Panc1 (cell line): ENCODE measurements at regions not wholly inside any gene's neighbourhood (a gene's known extent, or its start where the extent isn't known, plus 50 kb on each side); places are given as distances from the start of the nearest gene placed in this dataset.

Experiments
- ATAC-seq: fragments of 200-7000 bp; cut with Tn5 transposase; 2 replicates; pipeline ENCODE4 v1.9.1; 2020; ENCODE audit warnings: mild to moderate bottlenecking, moderate library complexity
- BruUV-seq: library from RNA; stranded (reverse); fragments of 400-500 nt; replicated peaks from 2 replicates; lab custom pipeline; 2021; lab: Mats Ljungman, UMichigan
- CTCF ChIA-PET: fragments of 300-600 bp; sonication (Branson Sonifier 250); formaldehyde crosslinking; loops from one replicate; lab custom pipeline; 2022; ENCODE audit warnings: antibody characterized with exemption; lab: Charles Lee
- POLR2A ChIA-PET: fragments of 300-600 bp; sonication (Branson Sonifier 250); formaldehyde crosslinking; loops from one replicate; lab custom pipeline; 2022; ENCODE audit warnings: antibody characterized with exemption; lab: Charles Lee
- DNase-seq: peaks from one replicate; pipeline ENCODE4 v3.0.0-alpha.2; 2010; ENCODE audit warnings: low read depth, low spot score
- H3K27ac ChIP-seq: 2 replicates; pipeline ENCODE4 v1.5.1; 2011; ENCODE audit warnings: mild to moderate bottlenecking, low read length, inconsistent platforms
- H3K27me3 ChIP-seq: fragments of 200-500 bp; sonication (Bioruptor generic); 2 replicates; pipeline ENCODE4 v1.6.0; 2014; ENCODE audit warnings: low read length, inconsistent platforms; ENCODE audit not compliant: control insufficient read depth, insufficient read depth
- H3K36me3 ChIP-seq: fragments of 200-500 bp; sonication (Bioruptor generic); 2 replicates; pipeline ENCODE4 v1.5.1; 2014; ENCODE audit warnings: inconsistent platforms, mild to moderate bottlenecking, low read length, moderate library complexity; ENCODE audit not compliant: control insufficient read depth, insufficient read depth
- H3K4me1 ChIP-seq: 2 replicates; pipeline ENCODE4 v1.5.1; 2011; ENCODE audit warnings: inconsistent platforms, mild to moderate bottlenecking, low read length, moderate library complexity; ENCODE audit not compliant: control insufficient read depth, insufficient read depth
- H3K4me3 ChIP-seq, 2 experiments: 2 replicates each; pipeline ENCODE4 v1.5.1; 2011 to 2012; ENCODE audit warnings: low read depth in 2 of 2, low read length in 2 of 2, mild to moderate bottlenecking in 2 of 2, inconsistent platforms in 1 of 2, moderate library complexity in 1 of 2
- H3K9me3 ChIP-seq: fragments of 200-500 bp; sonication (Bioruptor generic); 2 replicates; pipeline ENCODE4 v1.5.1; 2014; ENCODE audit warnings: low read depth, mild to moderate bottlenecking, inconsistent platforms, low read length, moderate library complexity; ENCODE audit not compliant: control insufficient read depth, insufficient read depth
- POLR2AphosphoS5 ChIP-seq: IDR thresholded peaks from 2 replicates; pipeline ENCODE4 v1.6.1; 2012; ENCODE audit warnings: mild to moderate bottlenecking, low read depth, low read length, moderate library complexity
- SIN3A ChIP-seq: IDR thresholded peaks from 2 replicates; pipeline ENCODE4 v1.6.1; 2012; ENCODE audit warnings: low read depth, mild to moderate bottlenecking, low read length, moderate library complexity, borderline replicate concordance; ENCODE audit not compliant: insufficient read depth
- TCF7L2 ChIP-seq: IDR thresholded peaks from 2 replicates; pipeline ENCODE4 v1.6.1; 2011; ENCODE audit warnings: mild to moderate bottlenecking, low read depth, low read length, inconsistent platforms
- in situ Hi-C: cut with HindIII; loops from 2 replicates; pipeline ENCODE4 v1.10.0; 2016; ENCODE audit warnings: low sequenced_read_pairs, low pct_unique_long_range_greater_than_20kb
- intact Hi-C: fragments of 100-400 bp; cut with micrococcal nuclease; formaldehyde crosslinking; loops from one replicate; pipeline ENCODE4 v1.10.0; 2022; ENCODE audit not compliant: unreplicated experiment
- TF ChIP-seq, protein P1 (sequence below): fragments of 450-650 bp; IDR thresholded peaks from 2 replicates; pipeline ENCODE4 v1.5.1; 2017; ENCODE audit warnings: mild to moderate bottlenecking
- TF ChIP-seq, protein P2 (sequence below), 2 experiments: IDR thresholded peaks; 2 replicates each; pipeline ENCODE4 v1.6.1; 2011 to 2012; ENCODE audit warnings: low read depth in 2 of 2, control low read depth in 1 of 2, low read length in 1 of 2, mild to moderate bottlenecking in 1 of 2, moderate library complexity in 1 of 2; ENCODE audit not compliant: insufficient read depth in 1 of 2

DNA sequence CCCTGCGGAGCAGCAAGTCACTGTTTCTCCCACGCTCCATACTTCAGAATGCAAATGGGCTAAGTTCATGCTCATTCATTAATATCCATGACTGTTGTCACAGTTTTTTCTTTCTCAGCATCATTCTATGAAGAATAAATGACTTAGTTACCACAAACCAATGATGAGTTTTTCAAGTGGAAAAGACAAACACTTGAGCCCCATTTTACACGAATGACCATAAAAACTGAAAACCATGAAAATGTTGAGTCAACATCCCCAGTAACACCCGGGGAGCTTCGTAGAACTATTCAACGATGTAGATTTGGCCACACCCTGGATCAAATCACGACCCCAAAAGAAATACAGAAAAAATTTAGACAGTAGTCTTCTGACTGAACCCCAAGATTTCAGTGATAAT is 99.8 kb upstream of the GJB6 start:
- ATAC-seq = no peak
- CTCF ChIA-PET = no interaction called here

DNA sequence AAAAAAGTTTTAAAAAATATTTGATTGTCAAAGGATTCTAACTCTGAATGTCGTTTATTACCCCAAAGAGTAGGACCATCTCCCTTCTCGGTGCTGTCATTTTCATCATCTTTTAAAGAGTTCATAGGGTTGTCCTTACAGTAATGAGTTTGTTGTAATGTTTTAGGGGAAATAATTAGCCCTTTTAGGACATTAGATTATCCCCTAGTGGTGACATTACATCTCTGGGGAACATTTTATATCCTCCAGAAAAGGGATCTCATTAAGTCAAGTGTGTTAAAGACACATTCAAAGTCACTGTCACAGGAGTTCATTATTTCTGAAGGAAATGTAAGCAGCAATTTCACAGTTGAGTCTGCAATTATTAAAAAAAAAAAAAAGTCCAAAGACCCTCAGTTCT is 99.3 kb upstream of the GJB6 start:
- Histone ChIP-seq H3K36me3 (no peaks in the 10 kb centered on the region), H3K4me3 (no peak overlapping the region), H3K27ac (no peak overlapping the region), H3K27me3 (no peaks in the 10 kb centered on the region), H3K9me3 (no peaks in the 10 kb centered on the region), H3K4me1 (no peaks in the 10 kb centered on the region)
- BruUV-seq = no TSS peak
- CTCF ChIA-PET = no interaction called here
- POLR2A ChIA-PET = no interaction called here
- intact Hi-C loops = no loop called here
- in situ Hi-C loops = no loop called here
- ATAC-seq (no peak), DNase-seq (no peak)
- TF ChIP-seq, protein P1, sequence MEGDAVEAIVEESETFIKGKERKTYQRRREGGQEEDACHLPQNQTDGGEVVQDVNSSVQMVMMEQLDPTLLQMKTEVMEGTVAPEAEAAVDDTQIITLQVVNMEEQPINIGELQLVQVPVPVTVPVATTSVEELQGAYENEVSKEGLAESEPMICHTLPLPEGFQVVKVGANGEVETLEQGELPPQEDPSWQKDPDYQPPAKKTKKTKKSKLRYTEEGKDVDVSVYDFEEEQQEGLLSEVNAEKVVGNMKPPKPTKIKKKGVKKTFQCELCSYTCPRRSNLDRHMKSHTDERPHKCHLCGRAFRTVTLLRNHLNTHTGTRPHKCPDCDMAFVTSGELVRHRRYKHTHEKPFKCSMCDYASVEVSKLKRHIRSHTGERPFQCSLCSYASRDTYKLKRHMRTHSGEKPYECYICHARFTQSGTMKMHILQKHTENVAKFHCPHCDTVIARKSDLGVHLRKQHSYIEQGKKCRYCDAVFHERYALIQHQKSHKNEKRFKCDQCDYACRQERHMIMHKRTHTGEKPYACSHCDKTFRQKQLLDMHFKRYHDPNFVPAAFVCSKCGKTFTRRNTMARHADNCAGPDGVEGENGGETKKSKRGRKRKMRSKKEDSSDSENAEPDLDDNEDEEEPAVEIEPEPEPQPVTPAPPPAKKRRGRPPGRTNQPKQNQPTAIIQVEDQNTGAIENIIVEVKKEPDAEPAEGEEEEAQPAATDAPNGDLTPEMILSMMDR = no peak; the same call in 1 of the 2 replicates
- TF ChIP-seq, protein P2, sequence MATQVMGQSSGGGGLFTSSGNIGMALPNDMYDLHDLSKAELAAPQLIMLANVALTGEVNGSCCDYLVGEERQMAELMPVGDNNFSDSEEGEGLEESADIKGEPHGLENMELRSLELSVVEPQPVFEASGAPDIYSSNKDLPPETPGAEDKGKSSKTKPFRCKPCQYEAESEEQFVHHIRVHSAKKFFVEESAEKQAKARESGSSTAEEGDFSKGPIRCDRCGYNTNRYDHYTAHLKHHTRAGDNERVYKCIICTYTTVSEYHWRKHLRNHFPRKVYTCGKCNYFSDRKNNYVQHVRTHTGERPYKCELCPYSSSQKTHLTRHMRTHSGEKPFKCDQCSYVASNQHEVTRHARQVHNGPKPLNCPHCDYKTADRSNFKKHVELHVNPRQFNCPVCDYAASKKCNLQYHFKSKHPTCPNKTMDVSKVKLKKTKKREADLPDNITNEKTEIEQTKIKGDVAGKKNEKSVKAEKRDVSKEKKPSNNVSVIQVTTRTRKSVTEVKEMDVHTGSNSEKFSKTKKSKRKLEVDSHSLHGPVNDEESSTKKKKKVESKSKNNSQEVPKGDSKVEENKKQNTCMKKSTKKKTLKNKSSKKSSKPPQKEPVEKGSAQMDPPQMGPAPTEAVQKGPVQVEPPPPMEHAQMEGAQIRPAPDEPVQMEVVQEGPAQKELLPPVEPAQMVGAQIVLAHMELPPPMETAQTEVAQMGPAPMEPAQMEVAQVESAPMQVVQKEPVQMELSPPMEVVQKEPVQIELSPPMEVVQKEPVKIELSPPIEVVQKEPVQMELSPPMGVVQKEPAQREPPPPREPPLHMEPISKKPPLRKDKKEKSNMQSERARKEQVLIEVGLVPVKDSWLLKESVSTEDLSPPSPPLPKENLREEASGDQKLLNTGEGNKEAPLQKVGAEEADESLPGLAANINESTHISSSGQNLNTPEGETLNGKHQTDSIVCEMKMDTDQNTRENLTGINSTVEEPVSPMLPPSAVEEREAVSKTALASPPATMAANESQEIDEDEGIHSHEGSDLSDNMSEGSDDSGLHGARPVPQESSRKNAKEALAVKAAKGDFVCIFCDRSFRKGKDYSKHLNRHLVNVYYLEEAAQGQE (IDR thresholded peaks at IDR 0.05; ENCODE audit: insufficient read depth in 1 of 2, low read depth in 2 of 2, low read length in 1 of 2) = no peak
- TF ChIP-seq POLR2AphosphoS5 = no peak
- TF ChIP-seq SIN3A = no peak
- no peak for TF ChIP-seq TCF7L2

More for the DNA sequence above, 99.8 kb upstream of the GJB6 start:
- in situ Hi-C loops = no loop called here
- TF ChIP-seq, protein P1 = no peak
- no peak for TF ChIP-seq POLR2AphosphoS5
- no peak for TF ChIP-seq TCF7L2
- TF ChIP-seq, protein P2 (IDR thresholded peaks at IDR 0.05; ENCODE audit: insufficient read depth in 1 of 2, low read depth in 2 of 2, low read length in 1 of 2) = no peak
- no peak for TF ChIP-seq SIN3A
- no TSS peak for BruUV-seq
- H3K4me1 ChIP-seq = no peaks in the 10 kb centered on the region
- H3K4me3 ChIP-seq = no peak overlapping the region
- no peaks in the 10 kb centered on the region for H3K27me3 ChIP-seq
- POLR2A ChIA-PET = no interaction called here
- intact Hi-C loops = no loop called here
- H3K9me3 ChIP-seq = no peaks in the 10 kb centered on the region
- no peak for DNase-seq
- H3K27ac ChIP-seq = no peak overlapping the region
- no peaks in the 10 kb centered on the region for H3K36me3 ChIP-seq
